ENCODE measurements at regions not wholly inside any gene's neighbourhood (a gene's known extent, or its start where the extent isn't known, plus 50 kb on each side); places are given as distances from the start of the nearest gene placed in this dataset.
"Not testable (repeated sequence)": the region's sequence is repeated elsewhere in the genome, so short reads cannot be mapped to it uniquely, and the experiment has no call there.

GRCh38 chr6:11318835-11319813 lies 86.7 kb upstream of the NEDD9 start:
- DNase-seq, result no peak

GRCh38 chr6:11317885-11318771 lies 85.7 kb upstream of the NEDD9 start:
- peak; percentile 69 for DNase-seq

- DNase-seq, result no peak
Observed at GRCh38 chr6:11315743-11316437, 83.4 kb upstream of the NEDD9 start.

- no peak for DNase-seq
Observed at GRCh38 chr6:11313207-11313606, 80.7 kb upstream of the NEDD9 start.

DNA sequence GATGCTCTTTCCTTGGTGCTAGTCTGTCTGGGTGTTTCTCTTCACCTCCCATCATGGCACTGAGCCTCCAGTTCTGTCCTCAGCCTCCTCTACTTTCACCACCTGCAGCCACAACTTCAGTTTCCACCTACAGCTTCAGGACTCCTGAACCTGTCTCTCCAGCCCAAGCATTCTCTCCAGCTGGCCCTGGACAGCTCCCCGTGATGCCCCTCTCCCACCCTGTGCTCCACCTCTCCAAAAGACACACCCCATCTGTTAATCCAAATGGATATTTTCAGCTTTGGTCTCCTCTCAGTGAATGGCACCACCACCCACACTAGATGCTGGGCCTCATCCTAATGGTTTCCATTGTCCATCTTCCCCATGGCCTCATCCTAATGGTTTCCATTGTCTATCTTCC lies 79.5 kb upstream of the NEDD9 start:
- no peak for DNase-seq

DNA sequence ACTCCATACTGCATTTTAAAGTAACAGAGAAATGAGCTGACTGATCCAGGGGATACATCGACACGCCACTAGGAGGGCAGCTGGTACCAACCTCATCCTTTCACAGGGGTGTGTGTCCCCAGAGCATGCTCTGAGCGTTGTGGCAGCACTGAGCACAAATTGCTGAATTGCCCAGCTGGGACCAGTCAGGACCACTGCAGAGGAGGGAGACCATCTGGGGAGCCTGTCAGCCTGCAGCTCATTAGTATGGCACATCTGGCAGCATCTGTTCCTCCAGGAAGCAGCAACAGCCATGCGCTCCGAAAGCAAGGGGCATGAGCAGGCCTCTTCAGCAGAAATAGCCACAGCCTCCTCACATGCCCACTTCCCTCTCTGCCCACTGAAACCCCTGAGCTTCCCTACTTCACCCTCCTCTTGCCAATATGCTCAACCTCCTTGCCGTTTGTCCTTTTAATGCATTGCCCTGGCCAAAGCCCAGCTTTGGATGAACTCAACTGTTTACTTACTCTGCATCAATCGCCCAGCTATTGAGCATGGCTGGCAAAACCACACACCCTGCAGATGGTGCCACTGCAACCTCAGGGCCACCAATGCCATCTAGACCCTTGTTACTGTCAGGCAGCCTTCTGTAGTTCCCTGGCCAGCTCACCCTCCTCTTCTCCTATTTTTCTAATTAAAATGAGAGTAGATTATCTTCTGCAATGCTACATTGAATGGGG lies 77.6 kb upstream of the NEDD9 start:
- no peak for DNase-seq

DNA sequence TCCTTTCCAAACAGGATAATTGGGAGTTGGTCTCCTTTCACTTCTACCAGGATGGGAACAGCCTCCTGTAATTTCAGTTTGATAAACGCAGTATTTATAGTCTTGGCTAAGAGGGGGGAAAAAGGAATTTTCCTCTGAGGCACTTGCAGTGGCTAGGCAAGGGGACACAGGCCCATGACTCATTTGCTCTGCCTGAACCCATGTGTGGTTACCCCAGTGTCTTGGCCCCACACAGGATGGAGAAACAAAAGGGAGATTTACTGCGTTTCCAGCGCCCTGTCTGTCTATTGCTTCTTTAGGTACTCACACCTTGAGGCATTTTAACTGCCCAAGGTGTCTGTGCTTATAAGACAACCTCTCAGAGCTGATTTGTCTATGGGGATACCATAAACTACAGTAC lies 74.8 kb upstream of the NEDD9 start:
- no peak for DNase-seq

DNA sequence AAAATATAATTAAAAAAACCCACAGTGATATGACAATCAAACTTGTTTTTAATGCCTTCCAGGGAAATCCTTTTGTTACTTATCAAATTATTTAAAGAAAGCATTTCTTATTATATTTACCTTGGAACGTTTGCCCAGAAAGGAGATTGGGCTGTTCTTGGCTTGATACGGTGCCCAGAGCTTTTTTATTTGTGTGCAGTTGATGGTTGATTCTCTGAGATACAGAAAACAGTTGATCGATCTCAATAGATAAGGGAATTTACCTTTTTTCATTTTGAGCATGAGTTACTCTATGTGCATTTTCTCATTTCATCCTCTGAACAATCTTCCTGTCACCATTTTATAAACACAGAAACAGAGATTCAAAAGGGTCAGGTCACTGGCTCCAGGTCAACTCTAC lies 72.5 kb upstream of the NEDD9 start:
- DNase-seq, result no peak

GRCh38 chr6:11299876-11300428 lies 67.5 kb upstream of the NEDD9 start:
- DNase-seq, result not testable (repeated sequence)

- DNase-seq, result not testable (repeated sequence)
Observed at GRCh38 chr6:11299421-11299784, 66.9 kb upstream of the NEDD9 start.

DNA sequence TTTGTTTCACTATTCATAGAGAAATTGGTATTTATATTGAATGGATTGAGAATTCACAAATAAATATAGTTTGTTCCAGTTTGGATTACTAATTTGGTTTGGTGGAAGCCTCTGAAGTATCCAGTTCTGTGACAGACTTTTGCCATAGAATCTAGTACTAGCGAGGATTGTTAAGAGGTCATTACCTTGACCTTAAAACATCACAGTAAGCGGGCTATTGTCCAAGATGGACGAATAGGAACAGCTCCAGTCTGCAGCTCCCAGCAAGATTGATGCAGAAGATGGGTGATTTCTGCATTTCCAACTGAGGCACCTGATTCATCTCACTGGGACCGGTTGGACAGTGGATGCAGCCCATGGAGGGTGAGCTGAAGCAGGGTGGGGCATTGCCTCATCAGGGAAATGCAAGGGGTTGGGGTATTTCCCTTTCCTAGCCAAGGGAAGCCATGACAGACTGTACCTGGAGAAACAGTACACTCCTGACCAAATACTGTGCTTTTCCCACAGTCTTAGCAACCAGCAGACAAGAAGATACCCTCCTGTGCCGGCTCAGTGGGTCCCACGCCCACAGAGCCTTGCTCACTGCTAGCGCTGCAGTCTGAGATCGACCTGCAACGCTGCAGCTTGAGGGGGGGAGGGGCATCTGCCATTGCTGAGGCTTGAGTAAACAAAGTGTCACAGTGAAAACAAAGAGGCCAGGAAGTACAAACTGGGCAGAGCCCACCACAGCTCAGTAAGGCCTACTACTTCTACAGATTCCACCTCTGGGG lies 66.4 kb upstream of the NEDD9 start:
- DNase-seq, result no peak

GRCh38 chr6:11297376-11297729 lies 64.9 kb upstream of the NEDD9 start:
- no peak for DNase-seq

DNA sequence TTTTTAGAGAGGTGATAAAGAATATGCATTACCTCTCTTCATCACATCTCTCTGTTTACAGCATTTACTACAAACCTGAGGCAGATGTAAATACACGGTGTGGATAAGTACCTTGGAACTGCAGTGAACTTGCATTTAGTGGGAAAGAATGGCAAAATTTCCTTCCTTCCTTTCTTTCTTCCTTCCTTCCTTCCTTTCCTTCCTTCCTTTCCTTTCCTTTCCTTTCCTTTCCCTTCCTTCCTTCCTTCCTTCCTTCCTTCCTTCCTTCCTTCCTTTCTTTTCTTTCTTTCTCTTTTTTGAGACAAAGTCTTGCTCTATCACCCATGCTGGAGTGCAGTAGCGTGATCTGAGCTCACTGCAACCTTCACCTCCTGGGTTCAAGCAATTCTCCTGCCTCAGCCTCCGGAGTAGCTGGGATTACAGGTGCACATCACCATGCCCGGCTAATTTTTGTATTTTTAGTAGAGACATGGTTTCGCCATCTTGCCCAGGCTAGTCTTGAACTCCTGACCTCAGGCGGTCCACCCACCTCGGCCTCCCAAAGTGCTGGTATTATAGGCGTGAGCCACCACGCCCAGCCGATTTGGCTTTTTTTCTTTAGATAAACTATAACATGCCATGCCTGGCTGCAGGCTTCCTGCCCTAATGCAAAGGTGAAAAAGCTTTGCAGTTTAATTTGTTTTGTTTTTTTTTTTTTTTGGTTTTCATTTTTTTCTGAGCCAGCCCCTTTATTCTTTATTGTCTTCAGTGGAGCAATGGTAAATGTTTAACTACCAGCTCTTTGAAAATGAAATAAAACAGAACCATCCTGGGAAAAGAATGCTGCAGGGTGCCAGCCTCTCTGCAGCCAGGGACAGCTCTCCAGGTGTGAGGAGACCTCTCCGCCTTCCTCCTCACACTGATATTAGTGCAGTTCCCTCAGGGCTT lies 64.2 kb upstream of the NEDD9 start:
- no peak for DNase-seq

- DNase-seq, result no peak
Observed at GRCh38 chr6:11295969-11296368, 63.5 kb upstream of the NEDD9 start.

- DNase-seq, result no peak
Observed at GRCh38 chr6:11294228-11294627, 61.8 kb upstream of the NEDD9 start.

DNA sequence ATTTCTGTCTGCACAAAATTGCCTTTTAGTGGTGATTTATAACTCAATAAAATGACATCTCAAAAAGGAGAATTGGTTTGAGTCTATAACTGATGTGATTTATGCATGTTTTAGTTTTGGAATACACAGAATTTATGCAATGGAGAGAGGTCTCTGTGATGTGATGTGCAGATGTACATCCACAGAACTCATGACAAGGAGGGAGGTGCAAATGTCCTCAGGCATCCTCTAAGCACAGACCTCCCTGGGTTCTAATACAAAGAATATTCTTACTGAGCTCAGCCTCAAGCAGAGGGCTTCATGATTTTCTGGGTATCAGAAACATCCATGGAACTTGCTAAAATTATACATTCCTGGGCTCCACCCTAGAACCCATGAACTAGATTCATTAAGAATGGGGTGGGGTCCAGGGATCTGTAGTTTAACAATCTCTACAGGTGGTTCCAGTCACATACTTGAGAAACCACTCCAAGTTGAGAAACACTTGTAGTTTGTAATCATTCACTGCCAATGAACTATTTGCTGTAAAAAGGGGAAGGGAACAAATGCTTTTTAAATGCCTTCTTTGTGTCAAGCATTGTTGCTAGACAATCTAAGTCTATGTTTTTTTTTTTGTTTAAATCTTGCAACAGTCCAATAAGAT lies 60.2 kb upstream of the NEDD9 start:
- no peak for DNase-seq

- DNase-seq, result no peak
Observed at GRCh38 chr6:11292091-11292490, 59.6 kb upstream of the NEDD9 start.

- DNase-seq, result no peak
Observed at GRCh38 chr6:11291582-11291981, 59.1 kb upstream of the NEDD9 start.

DNA sequence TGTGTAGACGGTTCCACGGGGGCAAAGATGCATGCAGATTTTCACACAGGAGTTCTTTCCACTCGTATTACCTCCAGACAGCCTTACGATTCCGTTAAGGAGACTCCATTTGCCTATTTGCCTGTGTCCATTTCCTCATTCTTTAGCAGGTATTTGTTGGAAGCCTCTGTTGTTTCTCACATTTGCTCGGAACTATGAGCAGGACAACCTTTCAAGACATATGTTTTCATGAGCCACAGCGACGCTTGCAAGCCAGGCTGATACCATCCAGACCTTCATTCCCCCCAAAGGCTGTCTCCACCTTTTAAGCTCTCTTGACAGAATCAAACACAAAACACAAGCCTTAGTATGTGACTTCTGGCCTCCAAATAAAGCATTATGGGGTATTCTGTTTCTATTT lies 57.6 kb upstream of the NEDD9 start:
- DNase-seq, result no peak

DNA sequence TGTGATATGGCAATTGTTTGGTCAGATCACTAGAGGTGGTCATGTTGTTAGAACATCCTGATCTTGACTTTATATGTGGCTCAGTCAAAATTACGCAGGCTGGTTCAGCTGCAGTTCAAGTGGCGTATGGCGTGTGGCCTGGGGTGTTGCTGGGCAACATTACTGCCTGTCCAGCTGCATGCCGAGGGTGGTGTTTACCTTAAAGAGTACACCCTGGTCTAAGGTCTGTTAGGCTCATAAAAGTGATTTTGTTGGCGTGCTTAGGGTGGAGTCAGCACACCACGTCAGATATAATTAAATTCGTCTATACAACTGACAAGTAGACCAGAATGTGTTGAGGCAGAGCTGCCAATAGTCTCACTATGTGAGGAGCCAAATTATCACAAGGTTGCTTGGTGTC lies 55.6 kb upstream of the NEDD9 start:
- DNase-seq, result no peak
